MCF 10A (cell line): ENCODE measurements at regions not wholly inside any gene's neighbourhood (a gene's known extent, or its start where the extent isn't known, plus 50 kb on each side); places are given as distances from the start of the nearest gene placed in this dataset.

Source experiments
- BruUV-seq: library from RNA; stranded (reverse); fragments of 400-500 nt; replicated peaks from 2 replicates; lab custom pipeline; 2021; lab: Mats Ljungman, UMichigan
- CTCF ChIA-PET: fragments of 300-600 bp; sonication (Branson Sonifier 250); formaldehyde crosslinking; extraction: SDS; loops from one replicate; lab custom pipeline; 2021; ENCODE audit warnings: antibody characterized with exemption, inconsistent platforms; lab: Yijun Ruan, JAX
- POLR2A ChIA-PET: fragments of 300-600, 350-650 bp; sonication (Branson Sonifier 250); formaldehyde crosslinking; extraction: SDS; loops from one replicate; lab custom pipeline; 2020; ENCODE audit warnings: antibody characterized with exemption, inconsistent platforms; lab: Yijun Ruan, JAX
- DNase-seq: peaks from one replicate; pipeline ENCODE4 v3.0.0-alpha.2; 2018; ENCODE audit not compliant: unreplicated experiment
- H3K27ac Mint-ChIP-seq: one replicate; pipeline ENCODE4 v1.8.0; 2022; ENCODE audit warnings: mild to moderate bottlenecking, low read depth, mixed read lengths; ENCODE audit not compliant: unreplicated experiment
- H3K27me3 Mint-ChIP-seq: one replicate; pipeline ENCODE4 v1.8.0; 2022; ENCODE audit warnings: mixed read lengths; ENCODE audit not compliant: insufficient read depth, unreplicated experiment
- H3K36me3 Mint-ChIP-seq: one replicate; pipeline ENCODE4 v1.8.0; 2022; ENCODE audit warnings: mild to moderate bottlenecking, moderate library complexity, mixed read lengths; ENCODE audit not compliant: insufficient read depth, unreplicated experiment
- H3K4me1 Mint-ChIP-seq: one replicate; pipeline ENCODE4 v1.8.0; 2022; ENCODE audit warnings: mixed read lengths; ENCODE audit not compliant: insufficient read depth, unreplicated experiment
- H3K4me3 Mint-ChIP-seq: one replicate; pipeline ENCODE4 v1.8.0; 2022; ENCODE audit warnings: mild to moderate bottlenecking, moderate library complexity, mixed read lengths; ENCODE audit not compliant: unreplicated experiment
- H3K9me3 Mint-ChIP-seq: one replicate; pipeline ENCODE4 v1.8.0; 2022; ENCODE audit warnings: mixed read lengths; ENCODE audit not compliant: unreplicated experiment
- intact Hi-C: fragments of 100-400 bp; cut with micrococcal nuclease; formaldehyde crosslinking; loops from 2 replicates; pipeline ENCODE4 v1.14.1; 2022
- TF ChIP-seq, protein P1 (sequence below): fragments of 200-600 bp; IDR thresholded peaks from one replicate; pipeline ENCODE4 v1.8.0; 2022; ENCODE audit warnings: antibody characterized with exemption, mild to moderate bottlenecking; ENCODE audit not compliant: unreplicated experiment

DNA sequence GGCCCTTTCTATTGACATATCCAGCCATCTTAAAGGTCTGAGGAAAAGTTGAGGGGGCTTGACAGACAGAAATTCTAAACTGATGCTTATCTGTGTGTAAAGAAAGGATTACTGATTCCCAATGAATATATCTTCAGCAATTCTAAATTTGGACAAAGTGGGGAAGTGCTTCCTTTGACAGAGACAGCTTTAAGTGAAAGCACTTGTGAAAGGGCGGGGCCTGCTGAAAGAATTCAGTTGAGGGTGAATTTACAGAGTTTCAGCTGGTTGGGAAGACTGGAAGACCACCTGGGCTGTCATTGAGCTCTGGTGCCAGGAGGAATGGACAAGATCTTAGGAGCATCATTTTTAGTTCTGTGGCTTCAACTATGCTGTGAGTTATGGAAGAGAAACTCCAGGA is 412.5 kb upstream of the OR4E1 start:
- intact Hi-C loops: loop anchor here (5.0 kb wide), 1 partner anchor 99 kb away; no protein-coding TSS in a partner anchor
- H3K36me3 Mint-ChIP-seq: no peaks in the 10 kb centered on the region
- H3K4me3 Mint-ChIP-seq: no peak overlapping the region
- no peak for DNase-seq
- BruUV-seq: no TSS peak
- no peaks in the 10 kb centered on the region for H3K9me3 Mint-ChIP-seq
- POLR2A ChIA-PET: no interaction called here
- TF ChIP-seq, protein P1, sequence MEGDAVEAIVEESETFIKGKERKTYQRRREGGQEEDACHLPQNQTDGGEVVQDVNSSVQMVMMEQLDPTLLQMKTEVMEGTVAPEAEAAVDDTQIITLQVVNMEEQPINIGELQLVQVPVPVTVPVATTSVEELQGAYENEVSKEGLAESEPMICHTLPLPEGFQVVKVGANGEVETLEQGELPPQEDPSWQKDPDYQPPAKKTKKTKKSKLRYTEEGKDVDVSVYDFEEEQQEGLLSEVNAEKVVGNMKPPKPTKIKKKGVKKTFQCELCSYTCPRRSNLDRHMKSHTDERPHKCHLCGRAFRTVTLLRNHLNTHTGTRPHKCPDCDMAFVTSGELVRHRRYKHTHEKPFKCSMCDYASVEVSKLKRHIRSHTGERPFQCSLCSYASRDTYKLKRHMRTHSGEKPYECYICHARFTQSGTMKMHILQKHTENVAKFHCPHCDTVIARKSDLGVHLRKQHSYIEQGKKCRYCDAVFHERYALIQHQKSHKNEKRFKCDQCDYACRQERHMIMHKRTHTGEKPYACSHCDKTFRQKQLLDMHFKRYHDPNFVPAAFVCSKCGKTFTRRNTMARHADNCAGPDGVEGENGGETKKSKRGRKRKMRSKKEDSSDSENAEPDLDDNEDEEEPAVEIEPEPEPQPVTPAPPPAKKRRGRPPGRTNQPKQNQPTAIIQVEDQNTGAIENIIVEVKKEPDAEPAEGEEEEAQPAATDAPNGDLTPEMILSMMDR: no peak
- H3K4me1 Mint-ChIP-seq: peaks cover 5% of the 10 kb centered on the region
- peaks cover 30% of the 10 kb centered on the region for H3K27me3 Mint-ChIP-seq
- no peak overlapping the region for H3K27ac Mint-ChIP-seq
- CTCF ChIA-PET: interaction anchor here (1.1 to 1.6 kb wide), 4 partner anchors 14 to 193 kb away, joined by 3 to 8 read pairs (median 4); no protein-coding TSS in a partner anchor

- CTCF ChIA-PET: interaction anchor here (0.6 to 1.3 kb wide), 6 partner anchors 15 to 132 kb away, joined by 3 to 4 read pairs (median 3); no protein-coding TSS in a partner anchor
- TF ChIP-seq, protein P1: peak; percentile 66
- peak; percentile 62 for DNase-seq
- intact Hi-C loops: loop anchor here (1.0 to 5.0 kb wide), 2 partner anchors 16 to 97 kb away; no protein-coding TSS in a partner anchor
- Mint-ChIP-seq H3K36me3 (no peaks in the 10 kb centered on the region), H3K27me3 (peaks cover 38% of the 10 kb centered on the region), H3K27ac (no peak overlapping the region), H3K4me1 (peaks cover 5% of the 10 kb centered on the region), H3K9me3 (no peaks in the 10 kb centered on the region), H3K4me3 (no peak overlapping the region)
- POLR2A ChIA-PET: no interaction called here
- BruUV-seq: no TSS peak
These were observed 411.0 kb upstream of the OR4E1 start for GRCh38 chr14:22084393-22085281.

DNA sequence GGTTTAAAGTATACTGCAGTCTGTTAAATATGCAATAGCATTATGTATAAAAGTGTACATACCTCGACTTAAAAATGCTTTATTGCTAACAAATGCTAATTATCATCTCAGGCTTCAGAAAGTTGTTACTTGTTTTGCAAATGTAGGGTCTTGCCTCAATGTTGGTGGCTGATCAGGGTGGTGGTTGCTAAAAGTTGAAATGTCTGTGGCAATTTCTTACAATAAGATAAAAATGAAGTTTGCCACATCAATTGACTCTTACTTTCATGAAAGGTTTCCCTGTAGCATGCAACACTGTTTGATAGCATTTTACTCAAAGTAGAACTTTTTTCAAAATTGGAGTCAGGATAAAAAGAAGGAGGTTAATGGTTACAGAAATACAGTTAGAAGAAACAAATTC is 407.7 kb upstream of the OR4E1 start:
- H3K27me3 Mint-ChIP-seq: peaks cover 67% of the 10 kb centered on the region
- no peak for DNase-seq
- no TSS peak for BruUV-seq
- H3K27ac Mint-ChIP-seq: no peak overlapping the region
- TF ChIP-seq, protein P1: no peak
- no peaks in the 10 kb centered on the region for H3K9me3 Mint-ChIP-seq
- intact Hi-C loops: no loop called here
- no peaks in the 10 kb centered on the region for H3K4me1 Mint-ChIP-seq
- CTCF ChIA-PET: no interaction called here
- H3K4me3 Mint-ChIP-seq: no peak overlapping the region
- no peaks in the 10 kb centered on the region for H3K36me3 Mint-ChIP-seq
- POLR2A ChIA-PET: no interaction called here

- no peaks in the 10 kb centered on the region for H3K36me3 Mint-ChIP-seq
- no peaks in the 10 kb centered on the region for H3K9me3 Mint-ChIP-seq
- BruUV-seq: no TSS peak
- H3K4me1 Mint-ChIP-seq: no peaks in the 10 kb centered on the region
- H3K27me3 Mint-ChIP-seq: peaks cover 81% of the 10 kb centered on the region
- H3K4me3 Mint-ChIP-seq: no peak overlapping the region
- ChIA-PET CTCF (no interaction called here), POLR2A (no interaction called here)
- no peak overlapping the region for H3K27ac Mint-ChIP-seq
- intact Hi-C loops: no loop called here
- TF ChIP-seq, protein P1: no peak
- no peak for DNase-seq
These were observed 406.1 kb upstream of the OR4E1 start for GRCh38 chr14:22079766-22080165.
